Spleen (tissue), 11 donors: ENCODE measurements at regions not wholly inside any gene's neighbourhood (a gene's known extent, or its start where the extent isn't known, plus 50 kb on each side); places are given as distances from the start of the nearest gene placed in this dataset.

Experiments
- DNase-seq: peaks from one replicate; pipeline ENCODE4 v3.0.0-alpha.2; 2020
- H3K27ac ChIP-seq, 8 donors: fragments of 200-600 bp; sonication (generic) in 7 of 8; 1 replicate in 4 of 8; 2 replicates in 4 of 8; pipeline versions ENCODE4 v1.5.0 to v1.8.0; 2016 to 2021; ENCODE audit warnings: inconsistent platforms in 4 of 8, mild to moderate bottlenecking in 4 of 8, moderate library complexity in 1 of 8
- H3K27me3 ChIP-seq, 7 donors: fragments of 200-600 bp; sonication (generic) in 6 of 7; replicated peaks in 1 of 7; 1 replicate in 4 of 7; 2 replicates in 3 of 7; pipeline versions ENCODE4 v1.5.0 to v1.8.0; 2016 to 2021; ENCODE audit warnings: inconsistent platforms in 3 of 7, mild to moderate bottlenecking in 1 of 7
- H3K36me3 ChIP-seq, 6 donors: fragments of 200-600 bp; sonication (generic) in 5 of 6; 1 replicate in 4 of 6; 2 replicates in 2 of 6; pipeline versions ENCODE4 v1.5.0 to v1.8.0; 2016 to 2021; ENCODE audit warnings: inconsistent platforms in 2 of 6
- H3K4me1 ChIP-seq, 6 donors: fragments of 200-600 bp; sonication (generic) in 5 of 6; 1 replicate in 3 of 6; 2 replicates in 3 of 6; pipeline versions ENCODE4 v1.5.0 to v1.8.0; 2016 to 2021; ENCODE audit warnings: inconsistent platforms in 3 of 6
- H3K4me3 ChIP-seq, 8 donors: fragments of 200-600 bp; sonication (generic) in 7 of 8; 1 replicate in 4 of 8; 2 replicates in 4 of 8; pipeline versions ENCODE4 v1.5.0 to v1.8.0; 2016 to 2021; ENCODE audit warnings: inconsistent platforms in 4 of 8, mild to moderate bottlenecking in 4 of 8, moderate library complexity in 2 of 8
- H3K9me3 ChIP-seq, 8 donors: fragments of 200-600 bp; sonication (generic) in 7 of 8; 1 replicate in 4 of 8; 2 replicates in 4 of 8; pipeline versions ENCODE4 v1.5.0 to v1.8.0; 2016 to 2021; ENCODE audit warnings: inconsistent platforms in 4 of 8
- CTCF ChIP-seq, 11 experiments: fragments of 200-600 bp in 7 of 11; fragments of 450-650 bp in 4 of 11; sonication (generic) in 4 of 11; IDR thresholded peaks in 8 of 11; conservative IDR thresholded peaks in 3 of 11; 1 replicate in 7 of 11; 2 replicates in 4 of 11; pipeline versions ENCODE4 v1.4.0 to v1.8.0; 2016 to 2021; ENCODE audit warnings: antibody characterized with exemption in 11 of 11, inconsistent platforms in 4 of 11, mild to moderate bottlenecking in 1 of 11
- POLR2A ChIP-seq, 3 donors: fragments of 450-650 bp; IDR thresholded peaks; one replicate each; pipeline ENCODE4 v1.5.1; 2017; ENCODE audit warnings: antibody characterized with exemption in 3 of 3, mild to moderate bottlenecking in 1 of 3
- POLR2AphosphoS5 ChIP-seq, 3 donors: sonication (generic); formaldehyde crosslinking; IDR thresholded peaks; one replicate each; pipeline ENCODE4 v1.5.1; 2017; ENCODE audit warnings: antibody characterized with exemption in 3 of 3
- WGBS, 5 donors: extraction: QIAGEN DNeasy Blood & Tissue Kit in 3 of 5; methylation state at CpG; one replicate each; pipeline versions ENCODE4 v1.1.5 to v1.1.7; 2013 to 2018; 5-methylcytosine and 5-hydroxymethylcytosine counted together
- intact Hi-C: fragments of 100-400 bp; cut with DNase I; formaldehyde crosslinking; loops from one replicate; pipeline ENCODE4 v1.15.0; 2023; ENCODE audit warnings: low total_unique reads
- donor health status: healthy with polysubstance abuse.
- donor health status: DM: no; HTN: no; CAD: no; lungs with moderate emphysema.
- donor health status: DM: no; HTN: no; CAD: no.
- donor health status: Bipolar disorder and iron deficiency.
- donor health status: healthy.
- donor health status: DM: no; HTN: no; CAD: no.
- donor health status: DM: yes; HTN: yes; CAD: no.

GRCh38 chr14:30180219-30180618 is 252.6 kb upstream of the PRKD1 start:
- H3K27ac ChIP-seq: no peak overlapping the region
- no peak for TF ChIP-seq POLR2AphosphoS5 (IDR thresholded peaks at IDR 0.05)
- TF ChIP-seq POLR2A (IDR thresholded peaks at IDR 0.05): no peak
- TF ChIP-seq CTCF (IDR thresholded peaks at IDR 0.05 in 8 of 11, conservative IDR thresholded peaks at IDR 0.05 in 3 of 11): no peak
- no peak overlapping the region for H3K4me3 ChIP-seq
- intact Hi-C loops: no loop called here
- 43 to 63% (median 50%) methylated on average over 2 of the region's 2 CpGs for whole genome bisulfite sequencing, 5 donors
- H3K9me3 ChIP-seq: no peaks in the 10 kb centered on the region
- no peaks in the 10 kb centered on the region for H3K4me1 ChIP-seq
- H3K36me3 ChIP-seq: no peaks in the 10 kb centered on the region
- H3K27me3 ChIP-seq: no peaks in the 10 kb centered on the region
- no peak for DNase-seq

- intact Hi-C loops: no loop called here
- no peak overlapping the region for H3K27ac ChIP-seq
- no peak for TF ChIP-seq POLR2AphosphoS5 (IDR thresholded peaks at IDR 0.05)
- no peak for TF ChIP-seq POLR2A (IDR thresholded peaks at IDR 0.05)
- TF ChIP-seq CTCF (IDR thresholded peaks at IDR 0.05 in 8 of 11, conservative IDR thresholded peaks at IDR 0.05 in 3 of 11): no peak
Observed at GRCh38 chr14:30185832-30186231, 258.2 kb upstream of the PRKD1 start.

DNA sequence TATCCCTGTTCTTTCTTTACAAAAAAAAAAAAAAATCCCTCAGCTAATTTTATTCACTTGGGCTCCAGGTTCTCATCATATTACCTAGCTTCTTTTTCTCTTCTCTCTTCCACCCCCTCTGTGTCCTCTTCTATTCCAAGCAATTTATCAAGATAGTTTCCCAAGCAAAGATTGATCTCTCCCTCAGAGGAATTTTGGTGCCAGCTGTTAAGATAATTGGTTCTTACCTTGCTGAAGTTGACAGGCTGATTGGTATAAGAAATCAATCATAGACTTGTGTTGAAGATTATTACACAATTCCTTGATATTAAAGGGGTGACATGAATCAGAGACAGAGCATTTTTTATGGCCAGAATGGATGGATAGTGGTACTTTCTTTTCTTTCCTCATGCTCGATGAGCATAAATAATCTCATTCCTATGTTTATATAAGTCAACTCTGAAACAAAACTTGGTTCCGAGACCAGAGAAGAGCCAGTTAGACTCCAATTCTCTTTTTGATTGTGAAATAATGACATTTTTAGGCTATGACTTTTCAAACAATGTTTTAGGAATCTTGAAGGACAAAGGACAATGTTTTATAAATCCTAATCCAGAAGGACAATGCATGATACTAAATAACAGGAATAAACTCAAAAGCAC is 264.1 kb upstream of the PRKD1 start:
- Histone ChIP-seq H3K27ac (no peak overlapping the region), H3K36me3 (no peaks in the 10 kb centered on the region), H3K4me3 (no peak overlapping the region), H3K9me3 (no peaks in the 10 kb centered on the region), H3K27me3 (no peaks in the 10 kb centered on the region), H3K4me1 (no peaks in the 10 kb centered on the region)
- 83 to 93% (median 88%) methylated on average over 2 of the region's 2 CpGs for WGBS, 5 donors
- TF ChIP-seq CTCF (IDR thresholded peaks at IDR 0.05 in 8 of 11, conservative IDR thresholded peaks at IDR 0.05 in 3 of 11) (no peak), POLR2A (IDR thresholded peaks at IDR 0.05) (no peak), POLR2AphosphoS5 (IDR thresholded peaks at IDR 0.05) (no peak)
- intact Hi-C loops: no loop called here
- DNase-seq: no peak

More at GRCh38 chr14:30185832-30186231, 258.2 kb upstream of the PRKD1 start:
- Histone ChIP-seq H3K9me3 (no peaks in the 10 kb centered on the region), H3K4me1 (no peaks in the 10 kb centered on the region), H3K36me3 (no peaks in the 10 kb centered on the region), H3K27me3 (no peaks in the 10 kb centered on the region), H3K4me3 (no peak overlapping the region)
- no peak for DNase-seq

- H3K27me3 ChIP-seq: no peaks in the 10 kb centered on the region
- intact Hi-C loops: no loop called here
- H3K27ac ChIP-seq: no peak overlapping the region
- no peak for DNase-seq
- H3K9me3 ChIP-seq: peaks cover 0 to 7% (median 0%) of the 10 kb centered on the region in 8 donors
- TF ChIP-seq CTCF (IDR thresholded peaks at IDR 0.05 in 8 of 11, conservative IDR thresholded peaks at IDR 0.05 in 3 of 11) (no peak), POLR2AphosphoS5 (IDR thresholded peaks at IDR 0.05) (no peak), POLR2A (IDR thresholded peaks at IDR 0.05) (no peak)
- H3K36me3 ChIP-seq: no peaks in the 10 kb centered on the region
- WGBS, 5 donors: 77 to 85% (median 80%) methylated on average over 4 of the region's 4 CpGs
- no peak overlapping the region for H3K4me3 ChIP-seq
- no peaks in the 10 kb centered on the region for H3K4me1 ChIP-seq
Observed at GRCh38 chr14:30193101-30193500, 265.5 kb upstream of the PRKD1 start.
